Central memory CD8-positive, alpha-beta T cell (primary cell): ENCODE measurements at regions not wholly inside any gene's neighbourhood (a gene's known extent, or its start where the extent isn't known, plus 50 kb on each side); places are given as distances from the start of the nearest gene placed in this dataset.

ENCODE experiments used
- ATAC-seq: fragments of 150-1000 bp; cut with Tn5 transposase; replicated peaks from 2 replicates; pipeline ENCODE4 v1.10.0; 2022; ENCODE audit warnings: mild to moderate bottlenecking, moderate FRiP score, moderate number of reproducible peaks; ENCODE audit not compliant: poor library complexity, severe bottlenecking; ENCODE audit errors: extremely low read depth
- DNase-seq, 2 donors: peaks; one replicate each; pipeline ENCODE4 v3.0.0; 2021; ENCODE audit warnings: low spot score in 2 of 2
- H3K27ac Mint-ChIP-seq: one replicate; pipeline ENCODE4 v1.8.0; 2022; ENCODE audit warnings: low read depth, mild to moderate bottlenecking, moderate library complexity, mixed read lengths
- H3K27me3 Mint-ChIP-seq: one replicate; pipeline ENCODE4 v1.8.0; 2022; ENCODE audit warnings: mixed read lengths
- H3K36me3 Mint-ChIP-seq: one replicate; pipeline ENCODE4 v1.8.0; 2022; ENCODE audit warnings: mild to moderate bottlenecking, moderate library complexity, mixed read lengths; ENCODE audit not compliant: insufficient read depth
- H3K4me1 Mint-ChIP-seq: one replicate; pipeline ENCODE4 v1.8.0; 2022; ENCODE audit warnings: mixed read lengths
- H3K4me3 Mint-ChIP-seq: one replicate; pipeline ENCODE4 v1.8.0; 2022; ENCODE audit warnings: mild to moderate bottlenecking, moderate library complexity, mixed read lengths
- H3K9me3 Mint-ChIP-seq: one replicate; pipeline ENCODE4 v1.8.0; 2022; ENCODE audit warnings: mixed read lengths

DNA sequence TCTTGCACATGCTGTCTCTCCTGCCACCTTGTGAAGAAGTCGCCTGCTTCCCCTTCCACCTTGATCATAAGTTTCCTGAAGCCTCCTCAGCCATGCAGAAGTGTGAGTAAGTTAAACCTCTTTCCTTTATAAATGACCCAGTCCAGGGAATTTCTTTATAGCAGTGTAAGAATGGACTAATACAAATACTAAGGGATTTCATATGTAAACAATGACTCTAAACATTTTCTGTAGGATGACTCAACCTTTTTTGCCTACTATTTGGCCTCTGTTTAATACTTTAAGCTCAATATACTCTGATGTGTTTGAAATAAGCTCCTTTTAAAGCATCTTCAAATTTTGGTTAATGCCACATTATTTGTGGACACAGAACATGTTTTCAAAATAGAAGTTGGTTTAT is 813.5 kb upstream of the SLIT2 start:
- H3K4me3 Mint-ChIP-seq: no peak overlapping the region
- no peak overlapping the region for H3K27ac Mint-ChIP-seq
- no peaks in the 10 kb centered on the region for H3K27me3 Mint-ChIP-seq
- no peak for ATAC-seq
- no peaks in the 10 kb centered on the region for H3K4me1 Mint-ChIP-seq
- no peaks in the 10 kb centered on the region for H3K36me3 Mint-ChIP-seq
- no peak for DNase-seq
- H3K9me3 Mint-ChIP-seq: peaks cover 25% of the 10 kb centered on the region

- no peak for DNase-seq
- no peak overlapping the region for H3K27ac Mint-ChIP-seq
- no peaks in the 10 kb centered on the region for H3K36me3 Mint-ChIP-seq
- no peaks in the 10 kb centered on the region for H3K4me1 Mint-ChIP-seq
- ATAC-seq: no peak
- H3K9me3 Mint-ChIP-seq: peaks cover 20% of the 10 kb centered on the region
- no peaks in the 10 kb centered on the region for H3K27me3 Mint-ChIP-seq
- H3K4me3 Mint-ChIP-seq: no peak overlapping the region
Measured at GRCh38 chr4:19437008-19437407, 814.7 kb upstream of the SLIT2 start.

- no peaks in the 10 kb centered on the region for H3K4me1 Mint-ChIP-seq
- peaks cover 12% of the 10 kb centered on the region for H3K9me3 Mint-ChIP-seq
- H3K36me3 Mint-ChIP-seq: no peaks in the 10 kb centered on the region
- H3K27me3 Mint-ChIP-seq: no peaks in the 10 kb centered on the region
- H3K4me3 Mint-ChIP-seq: no peak overlapping the region
- no peak overlapping the region for H3K27ac Mint-ChIP-seq
- ATAC-seq (no peak), DNase-seq (no peak)
Measured at GRCh38 chr4:19429684-19430083, 822.0 kb upstream of the SLIT2 start.

DNA sequence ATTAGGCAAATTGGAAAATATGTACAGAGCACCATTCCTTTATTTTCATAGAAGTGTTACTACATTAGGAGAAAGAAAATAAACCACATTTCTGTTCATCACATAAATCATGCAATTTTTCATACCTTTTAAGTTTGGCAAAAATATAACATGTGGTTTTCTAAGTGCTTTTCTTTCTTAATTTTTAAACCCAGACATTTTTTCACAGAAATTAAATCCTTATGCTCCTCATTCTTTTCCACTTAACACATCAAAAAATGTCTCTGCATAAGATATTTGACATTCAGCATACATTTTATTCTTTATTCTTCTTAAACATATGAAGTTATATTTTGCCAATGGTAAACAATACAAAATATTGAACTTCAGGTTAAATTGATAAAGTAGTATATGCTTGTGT is 826.6 kb upstream of the SLIT2 start:
- Mint-ChIP-seq H3K4me3 (no peak overlapping the region), H3K4me1 (no peaks in the 10 kb centered on the region), H3K9me3 (no peaks in the 10 kb centered on the region), H3K27me3 (no peaks in the 10 kb centered on the region), H3K27ac (no peak overlapping the region), H3K36me3 (no peaks in the 10 kb centered on the region)
- ATAC-seq (no peak), DNase-seq (no peak)

GRCh38 chr4:19417256-19417655 is 834.4 kb upstream of the SLIT2 start:
- Mint-ChIP-seq H3K27me3 (no peaks in the 10 kb centered on the region), H3K36me3 (peaks cover 2% of the 10 kb centered on the region), H3K27ac (no peak overlapping the region), H3K4me1 (no peaks in the 10 kb centered on the region), H3K4me3 (no peak overlapping the region), H3K9me3 (peaks cover 18% of the 10 kb centered on the region)
- DNase-seq (no peak), ATAC-seq (no peak)

- H3K4me1 Mint-ChIP-seq: no peaks in the 10 kb centered on the region
- DNase-seq (no peak), ATAC-seq (no peak)
- no peak overlapping the region for H3K27ac Mint-ChIP-seq
- no peaks in the 10 kb centered on the region for H3K27me3 Mint-ChIP-seq
- H3K9me3 Mint-ChIP-seq: peaks cover 18% of the 10 kb centered on the region
- peaks cover 2% of the 10 kb centered on the region for H3K36me3 Mint-ChIP-seq
- H3K4me3 Mint-ChIP-seq: no peak overlapping the region
Measured at GRCh38 chr4:19416146-19416545, 835.6 kb upstream of the SLIT2 start.

- H3K27me3 Mint-ChIP-seq: no peaks in the 10 kb centered on the region
- DNase-seq: no peak
- H3K9me3 Mint-ChIP-seq: peaks cover 23% of the 10 kb centered on the region
- no peak for ATAC-seq
- no peak overlapping the region for H3K27ac Mint-ChIP-seq
- no peaks in the 10 kb centered on the region for H3K4me1 Mint-ChIP-seq
- H3K4me3 Mint-ChIP-seq: no peak overlapping the region
- peaks cover 2% of the 10 kb centered on the region for H3K36me3 Mint-ChIP-seq
Measured at GRCh38 chr4:19408490-19408889, 843.2 kb upstream of the SLIT2 start.

DNA sequence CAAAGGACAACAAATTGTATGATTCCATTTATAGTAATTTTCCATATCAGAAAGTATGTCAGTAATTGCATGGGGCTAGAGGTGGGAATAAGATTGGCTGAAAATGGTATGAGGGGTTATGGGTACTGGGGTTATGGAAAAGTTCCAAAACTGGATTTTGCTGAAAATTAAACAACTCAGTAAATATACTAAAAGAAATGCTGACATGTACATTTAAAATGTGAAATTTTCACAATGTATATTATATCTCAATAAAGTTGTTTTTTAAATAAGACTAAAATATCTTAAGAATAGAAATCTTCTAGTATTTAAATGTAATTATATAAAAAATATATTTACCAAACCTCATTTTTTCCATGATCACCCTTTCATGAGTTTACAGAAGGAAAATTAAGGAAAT is 844.9 kb upstream of the SLIT2 start:
- no peaks in the 10 kb centered on the region for H3K4me1 Mint-ChIP-seq
- DNase-seq (no peak), ATAC-seq (no peak)
- H3K27me3 Mint-ChIP-seq: no peaks in the 10 kb centered on the region
- no peak overlapping the region for H3K4me3 Mint-ChIP-seq
- peaks cover 2% of the 10 kb centered on the region for H3K36me3 Mint-ChIP-seq
- peaks cover 37% of the 10 kb centered on the region for H3K9me3 Mint-ChIP-seq
- H3K27ac Mint-ChIP-seq: no peak overlapping the region

DNA sequence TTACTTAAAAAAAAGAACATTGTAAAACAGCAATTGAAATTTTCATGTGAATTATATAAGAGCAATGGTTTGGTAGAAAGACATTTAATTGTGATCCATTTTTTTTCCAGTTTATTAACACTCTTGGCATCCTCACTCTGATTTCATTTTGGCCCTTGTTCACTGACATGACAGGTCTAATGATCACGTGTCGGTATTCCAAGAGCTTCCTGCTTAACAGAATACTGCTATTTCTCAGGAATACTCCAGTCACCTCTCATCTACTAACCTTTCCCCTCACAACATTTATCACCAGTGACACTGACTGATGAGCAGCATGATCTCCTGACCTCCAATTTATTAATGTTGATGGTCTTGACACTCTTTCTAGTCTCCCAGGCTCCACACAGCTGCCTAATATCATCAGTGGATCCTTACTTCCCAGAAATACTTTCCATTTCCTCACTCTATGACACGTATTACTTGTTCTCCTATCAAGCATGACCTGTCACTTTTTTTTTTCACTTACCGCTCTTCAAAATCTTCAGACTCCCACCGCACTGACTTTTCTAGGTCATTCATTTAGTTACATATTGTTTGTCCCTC is 847.8 kb upstream of the SLIT2 start:
- H3K27ac Mint-ChIP-seq: no peak overlapping the region
- no peak overlapping the region for H3K4me3 Mint-ChIP-seq
- no peaks in the 10 kb centered on the region for H3K27me3 Mint-ChIP-seq
- peaks cover 36% of the 10 kb centered on the region for H3K9me3 Mint-ChIP-seq
- peaks cover 2% of the 10 kb centered on the region for H3K36me3 Mint-ChIP-seq
- H3K4me1 Mint-ChIP-seq: no peaks in the 10 kb centered on the region
- DNase-seq (no peak), ATAC-seq (no peak)

DNA sequence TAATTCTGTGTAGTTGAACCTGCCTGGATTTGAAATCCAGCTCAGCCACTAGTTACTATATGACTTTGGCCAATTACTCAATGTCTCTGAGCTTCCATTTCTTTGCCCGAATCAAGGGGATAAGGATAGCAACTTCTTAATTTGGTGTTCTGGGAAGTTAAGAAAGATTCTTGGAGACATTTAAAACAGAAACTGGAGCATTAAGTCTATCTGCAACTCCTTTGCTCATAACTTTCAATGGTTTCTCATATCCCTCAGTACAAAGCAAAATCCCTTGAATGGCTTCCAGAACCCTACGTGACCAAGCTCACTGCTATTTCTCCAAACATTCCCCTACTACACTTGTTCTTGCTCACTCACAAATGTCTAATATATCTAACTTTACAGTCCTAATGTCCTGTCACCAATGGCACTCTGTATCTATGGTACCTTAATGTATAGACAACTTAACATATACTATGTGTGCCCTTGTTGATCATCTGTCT is 849.1 kb upstream of the SLIT2 start:
- ATAC-seq: no peak
- Mint-ChIP-seq H3K27me3 (no peaks in the 10 kb centered on the region), H3K4me1 (no peaks in the 10 kb centered on the region), H3K4me3 (no peak overlapping the region), H3K36me3 (peaks cover 2% of the 10 kb centered on the region), H3K27ac (no peak overlapping the region), H3K9me3 (peaks cover 27% of the 10 kb centered on the region)
- DNase-seq: no peak

GRCh38 chr4:19401301-19402080 is 850.2 kb upstream of the SLIT2 start:
- H3K4me1 Mint-ChIP-seq: no peaks in the 10 kb centered on the region
- no peak overlapping the region for H3K4me3 Mint-ChIP-seq
- H3K27ac Mint-ChIP-seq: no peak overlapping the region
- H3K27me3 Mint-ChIP-seq: no peaks in the 10 kb centered on the region
- no peaks in the 10 kb centered on the region for H3K36me3 Mint-ChIP-seq
- no peak for DNase-seq
- ATAC-seq: no peak
- peaks cover 26% of the 10 kb centered on the region for H3K9me3 Mint-ChIP-seq

DNA sequence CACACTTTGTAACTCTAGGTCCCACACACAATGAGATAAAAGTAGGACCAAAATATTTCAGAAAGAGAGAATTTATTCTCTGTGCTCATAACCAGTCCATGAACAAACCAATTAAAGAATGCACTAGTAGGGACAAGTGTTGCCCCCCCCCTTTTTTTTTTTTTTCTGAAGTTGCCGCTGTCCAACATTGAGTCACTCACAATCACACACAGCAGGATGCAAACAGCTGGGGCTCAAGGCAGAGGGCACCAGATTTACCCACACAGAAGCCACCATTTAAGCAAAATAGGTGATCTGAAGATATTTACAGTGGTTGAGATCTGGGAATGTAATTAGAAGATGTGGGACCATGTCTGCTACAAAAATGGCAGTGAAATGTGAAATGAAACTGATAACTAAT is 850.9 kb upstream of the SLIT2 start:
- no peaks in the 10 kb centered on the region for H3K4me1 Mint-ChIP-seq
- H3K27me3 Mint-ChIP-seq: no peaks in the 10 kb centered on the region
- H3K9me3 Mint-ChIP-seq: peaks cover 26% of the 10 kb centered on the region
- ATAC-seq (no peak), DNase-seq (no peak)
- no peak overlapping the region for H3K27ac Mint-ChIP-seq
- H3K4me3 Mint-ChIP-seq: no peak overlapping the region
- H3K36me3 Mint-ChIP-seq: no peaks in the 10 kb centered on the region

- H3K27ac Mint-ChIP-seq: no peak overlapping the region
Measured at GRCh38 chr4:19399001-19399400, 852.7 kb upstream of the SLIT2 start.

More at GRCh38 chr4:19399001-19399400, 852.7 kb upstream of the SLIT2 start:
- H3K4me1 Mint-ChIP-seq: no peaks in the 10 kb centered on the region
- H3K27me3 Mint-ChIP-seq: no peaks in the 10 kb centered on the region
- ATAC-seq: no peak
- H3K4me3 Mint-ChIP-seq: no peak overlapping the region
- no peak for DNase-seq
- no peaks in the 10 kb centered on the region for H3K36me3 Mint-ChIP-seq
- H3K9me3 Mint-ChIP-seq: peaks cover 17% of the 10 kb centered on the region
